Kidney (tissue), 13 donors: ENCODE measurements at regions not wholly inside any gene's neighbourhood (a gene's known extent, or its start where the extent isn't known, plus 50 kb on each side); places are given as distances from the start of the nearest gene placed in this dataset.

ENCODE experiments used
- DNase-seq, 5 donors: peaks; one replicate each; pipeline ENCODE4 v3.0.0-alpha.2; 2013 to 2020
- FAIRE-seq: peaks from 2 replicates; lab custom pipeline; 2012; peaks lifted over from hg19 to GRCh38; lab: Jason Lieb, UNC
- H3K27ac ChIP-seq, 2 donors: one replicate each; pipeline ENCODE4 v1.7.0; 2013; ENCODE audit warnings: low read depth in 2 of 2, low read length in 2 of 2, inconsistent platforms in 1 of 2
- H3K27me3 ChIP-seq: one replicate; pipeline ENCODE4 v1.7.1; 2013; ENCODE audit warnings: low read length, inconsistent platforms; ENCODE audit not compliant: control insufficient read depth, insufficient read depth
- H3K36me3 ChIP-seq, 3 donors: one replicate each; pipeline versions ENCODE4 v1.7.0 to v1.7.1; 2013; ENCODE audit warnings: low read length in 3 of 3, control low read depth in 1 of 3, inconsistent platforms in 1 of 3; ENCODE audit not compliant: insufficient read depth in 3 of 3, control insufficient read depth in 2 of 3
- H3K4me1 ChIP-seq, 3 donors: one replicate each; pipeline versions ENCODE4 v1.7.0 to v1.7.1; 2013; ENCODE audit warnings: low read length in 3 of 3, inconsistent platforms in 1 of 3, low read depth in 1 of 3; ENCODE audit not compliant: control insufficient read depth in 2 of 3, insufficient read depth in 2 of 3
- H3K4me3 ChIP-seq, 3 donors: one replicate each; pipeline versions ENCODE4 v1.7.0 to v1.8.1; 2013; ENCODE audit warnings: low read length in 3 of 3, control low read depth in 1 of 3, inconsistent platforms in 1 of 3
- H3K9ac ChIP-seq, 3 donors: one replicate each; pipeline versions ENCODE4 v1.7.0 to v1.7.1; 2013; ENCODE audit warnings: low read length in 3 of 3, control low read depth in 1 of 3, inconsistent platforms in 1 of 3
- H3K9me3 ChIP-seq, 3 donors: one replicate each; pipeline versions ENCODE4 v1.7.0 to v1.7.1; 2013; ENCODE audit warnings: low read length in 3 of 3, control low read depth in 1 of 3, inconsistent platforms in 1 of 3; ENCODE audit not compliant: control insufficient read depth in 2 of 3, insufficient read depth in 1 of 3
- CTCF ChIP-seq: IDR thresholded peaks from 3 replicates; pipeline ENCODE4 v1.5.1; 2012; ENCODE audit warnings: mild to moderate bottlenecking, moderate library complexity, borderline replicate concordance; ENCODE audit not compliant: insufficient read depth; ENCODE audit errors: extremely low read depth
- intact Hi-C: fragments of 100-400 bp; cut with DNase I; formaldehyde crosslinking; loops from one replicate; pipeline ENCODE4 v1.11.1; 2022
- donor health status: control.
- donor health status: control.
- donor health status: control.
- donor health status: control.
- donor health status: control.
- donor health status: DM: yes; HTN: yes; CAD: no.
- donor health status: Normal renal cell carcinoma (clear cell type).

- H3K4me1 ChIP-seq, result no peaks in the 10 kb centered on the region
- no peak for DNase-seq
- intact Hi-C loops, result no loop called here
- H3K27ac ChIP-seq, result no peak overlapping the region
- no peak overlapping the region for H3K4me3 ChIP-seq
- no peaks in the 10 kb centered on the region for H3K27me3 ChIP-seq
- H3K9me3 ChIP-seq, result no peaks in the 10 kb centered on the region
- TF ChIP-seq CTCF, result no peak
- H3K9ac ChIP-seq, result no peak overlapping the region
- H3K36me3 ChIP-seq, result no peaks in the 10 kb centered on the region
- no peak for FAIRE-seq
These were observed 905.7 kb downstream of the NSUN3 start for GRCh38 chr3:94968519-94968918.

- H3K4me3 ChIP-seq, result no peak overlapping the region
- no peak for TF ChIP-seq CTCF
- no peaks in the 10 kb centered on the region for H3K27me3 ChIP-seq
- no peak for FAIRE-seq
- H3K36me3 ChIP-seq, result no peaks in the 10 kb centered on the region
- H3K27ac ChIP-seq, result no peak overlapping the region
- no peak overlapping the region for H3K9ac ChIP-seq
- no peaks in the 10 kb centered on the region for H3K4me1 ChIP-seq
- intact Hi-C loops, result no loop called here
- H3K9me3 ChIP-seq, result no peaks in the 10 kb centered on the region
- no peak for DNase-seq
These were observed 909.2 kb downstream of the NSUN3 start for GRCh38 chr3:94972066-94972465.

GRCh38 chr3:94978084-94978483 lies 915.2 kb downstream of the NSUN3 start:
- intact Hi-C loops, result no loop called here
- Histone ChIP-seq H3K27me3 (no peaks in the 10 kb centered on the region), H3K9ac (no peak overlapping the region), H3K9me3 (no peaks in the 10 kb centered on the region), H3K27ac (no peak overlapping the region), H3K36me3 (no peaks in the 10 kb centered on the region), H3K4me3 (no peak overlapping the region), H3K4me1 (no peaks in the 10 kb centered on the region)
- no peak for DNase-seq
- TF ChIP-seq CTCF, result no peak
- FAIRE-seq, result no peak

GRCh38 chr3:94985778-94986177 lies 922.9 kb downstream of the NSUN3 start:
- Histone ChIP-seq H3K9me3 (no peaks in the 10 kb centered on the region), H3K4me3 (no peak overlapping the region), H3K9ac (no peak overlapping the region), H3K27me3 (no peaks in the 10 kb centered on the region), H3K36me3 (no peaks in the 10 kb centered on the region), H3K4me1 (no peaks in the 10 kb centered on the region), H3K27ac (no peak overlapping the region)
- TF ChIP-seq CTCF, result no peak
- DNase-seq (no peak), FAIRE-seq (no peak)
- intact Hi-C loops, result no loop called here
